GM23338 (cell line): ENCODE measurements at regions not wholly inside any gene's neighbourhood (a gene's known extent, or its start where the extent isn't known, plus 50 kb on each side); places are given as distances from the start of the nearest gene placed in this dataset.

ENCODE experiments used
- ATAC-seq: fragments of 200-7000 bp; cut with Tn5 transposase; 3 replicates; pipeline ENCODE4 v1.9.1; 2020
- DNase-seq: peaks from one replicate; pipeline ENCODE4 v3.0.0-alpha.2; 2015; ENCODE audit warnings: low spot score
- H2AFZ ChIP-seq: fragments of 200-600 bp; sonication (generic); 2 replicates; pipeline ENCODE4 v1.8.0; 2016; ENCODE audit warnings: antibody characterized with exemption, mild to moderate bottlenecking, moderate library complexity
- H3F3A ChIP-seq: fragments of 200-600 bp; sonication (generic); replicated peaks from 2 replicates; pipeline ENCODE4 v1.8.0; 2017; ENCODE audit warnings: antibody characterized with exemption, mixed run types, low read depth
- H3K27ac ChIP-seq: fragments of 200-600 bp; sonication (generic); 2 replicates; pipeline ENCODE4 v1.6.1; 2016; ENCODE audit warnings: low read depth
- H3K27me3 ChIP-seq: fragments of 200-600 bp; sonication (generic); 2 replicates; pipeline ENCODE4 v1.8.0; 2016; ENCODE audit warnings: mild to moderate bottlenecking, mixed run types, moderate library complexity; ENCODE audit not compliant: insufficient read depth
- H3K36me3 ChIP-seq: fragments of 200-600 bp; sonication (generic); 2 replicates; pipeline ENCODE4 v1.8.0; 2016; ENCODE audit warnings: mild to moderate bottlenecking; ENCODE audit not compliant: insufficient read depth
- H3K4me1 ChIP-seq: fragments of 200-600 bp; sonication (generic); 2 replicates; pipeline ENCODE4 v1.8.0; 2016; ENCODE audit warnings: mild to moderate bottlenecking, moderate library complexity; ENCODE audit not compliant: insufficient read depth
- H3K4me2 ChIP-seq: fragments of 200-600 bp; sonication (generic); 2 replicates; pipeline ENCODE4 v1.7.1; 2017; ENCODE audit warnings: mixed run types
- H3K4me3 ChIP-seq: fragments of 200-600 bp; sonication (generic); 2 replicates; pipeline ENCODE4 v1.6.1; 2016; ENCODE audit warnings: mixed run types
- H3K79me2 ChIP-seq: fragments of 200-600 bp; sonication (generic); replicated peaks from 2 replicates; pipeline ENCODE4 v1.8.0; 2017; ENCODE audit warnings: mild to moderate bottlenecking; ENCODE audit not compliant: insufficient read depth
- H3K9me2 ChIP-seq: fragments of 200-600 bp; sonication (generic); 2 replicates; pipeline ENCODE4 v1.8.0; 2017; ENCODE audit not compliant: insufficient read depth
- H4K20me1 ChIP-seq: fragments of 200-600 bp; sonication (generic); replicated peaks from 2 replicates; pipeline ENCODE4 v1.8.0; 2017; ENCODE audit warnings: mild to moderate bottlenecking; ENCODE audit not compliant: insufficient read depth
- H3K27ac Mint-ChIP-seq: 2 replicates; pipeline ENCODE4 v1.8.0; 2020; ENCODE audit warnings: inconsistent platforms, mild to moderate bottlenecking, moderate library complexity, mixed read lengths
- H3K27me3 Mint-ChIP-seq: 3 replicates; pipeline ENCODE4 v1.8.0; 2022; ENCODE audit warnings: low read depth, mild to moderate bottlenecking, moderate library complexity, mixed read lengths, inconsistent platforms; ENCODE audit not compliant: insufficient read depth, poor library complexity
- H3K36me3 Mint-ChIP-seq: 3 replicates; pipeline ENCODE4 v1.8.0; 2021; ENCODE audit warnings: low read depth, mild to moderate bottlenecking, inconsistent platforms, moderate library complexity, mixed read lengths
- H3K4me1 Mint-ChIP-seq: 3 replicates; pipeline ENCODE4 v1.8.0; 2020; ENCODE audit warnings: mild to moderate bottlenecking, inconsistent platforms, mixed read lengths
- H3K4me3 Mint-ChIP-seq: 3 replicates; pipeline ENCODE4 v1.8.0; 2021; ENCODE audit warnings: moderate library complexity, mild to moderate bottlenecking, inconsistent platforms, mixed read lengths
- H3K9me3 Mint-ChIP-seq: 3 replicates; pipeline ENCODE4 v1.8.0; 2020; ENCODE audit warnings: moderate library complexity, mild to moderate bottlenecking, inconsistent platforms, mixed read lengths
- CTCF ChIP-seq, 2 experiments: fragments of 200-600 bp in 1 of 2; sonication (generic) in 1 of 2; conservative IDR thresholded peaks; 2 replicates each; pipeline versions ENCODE4 v1.5.1 to v1.6.1; 2016 to 2017; ENCODE audit warnings: antibody characterized with exemption in 2 of 2, low read depth in 2 of 2, mild to moderate bottlenecking in 2 of 2, moderate library complexity in 1 of 2
- ETS1 ChIP-seq: IDR thresholded peaks from 2 replicates; pipeline ENCODE4 v1.6.1; 2016; ENCODE audit warnings: antibody characterized with exemption
- EZH2 ChIP-seq: fragments of 200-600 bp; sonication (generic); IDR thresholded peaks from one replicate; pipeline ENCODE4 v1.8.0; 2017; ENCODE audit warnings: antibody characterized with exemption, mild to moderate bottlenecking, low read depth; ENCODE audit not compliant: unreplicated experiment
- EZH2phosphoT487 ChIP-seq: fragments of 200-600 bp; sonication (generic); IDR thresholded peaks from one replicate; pipeline ENCODE4 v1.8.1; 2018; ENCODE audit warnings: antibody characterized with exemption; ENCODE audit not compliant: unreplicated experiment
- NANOG ChIP-seq: IDR thresholded peaks from 2 replicates; pipeline ENCODE4 v1.6.1; 2016; ENCODE audit warnings: antibody characterized with exemption, borderline replicate concordance
- POLR2AphosphoS5 ChIP-seq: IDR thresholded peaks from 2 replicates; pipeline ENCODE4 v1.6.1; 2016; ENCODE audit warnings: antibody characterized with exemption, low read depth
- REST ChIP-seq: IDR thresholded peaks from one replicate; pipeline ENCODE4 v1.6.1; 2018; ENCODE audit warnings: antibody characterized with exemption; ENCODE audit not compliant: unreplicated experiment
- STAT1 ChIP-seq: IDR thresholded peaks from one replicate; pipeline ENCODE4 v1.6.1; 2016; ENCODE audit warnings: antibody characterized with exemption; ENCODE audit not compliant: unreplicated experiment
- ZNF114 ChIP-seq: fragments of 250-450 bp; sonication (Bioruptor Pico); IDR thresholded peaks from 2 replicates; pipeline ENCODE4 v1.5.0; 2020; ENCODE audit warnings: mild to moderate bottlenecking, moderate library complexity
- ZNF331 ChIP-seq: fragments of 250-450 bp; sonication (Bioruptor Pico); IDR thresholded peaks from 2 replicates; pipeline ENCODE4 v1.5.0; 2020; ENCODE audit warnings: low read depth, mild to moderate bottlenecking, moderate library complexity

GRCh38 chr15:56788359-56788758 is 55.0 kb upstream of the ZNF280D start (continued):
- TF ChIP-seq STAT1: no peak

- H3K36me3 ChIP-seq: no peaks in the 10 kb centered on the region
- Mint-ChIP-seq H3K36me3 (no peaks in the 10 kb centered on the region; the same call in 2 of the 3 replicates), H3K4me3 (no peak overlapping the region), H3K4me1 (peaks cover 8% of the 10 kb centered on the region; the same call in 2 of the 3 replicates), H3K27ac (no peak overlapping the region), H3K9me3 (peaks cover 19% of the 10 kb centered on the region; the same call in 2 of the 3 replicates), H3K27me3 (no peaks in the 10 kb centered on the region)
- ATAC-seq: no peak
- H3K4me1 ChIP-seq: no peaks in the 10 kb centered on the region; the same call in 1 of the 2 replicates
- no peak overlapping the region for H3K4me3 ChIP-seq
- TF ChIP-seq CTCF (conservative IDR thresholded peaks at IDR 0.05; ENCODE audit: low read depth in 2 of 2) (no peak), NANOG (no peak), EZH2 (no peak), ZNF114 (no peak)
- no peak overlapping the region for H3K4me2 ChIP-seq
- 0 out of 2 replicates have a peak overlapping the region, but pooled peaks have one; percentile 5 for H2AFZ ChIP-seq
- DNase-seq: no peak
- no peak overlapping the region for H3K27ac ChIP-seq
- no peaks in the 10 kb centered on the region for H3K27me3 ChIP-seq
- H4K20me1 ChIP-seq: no peaks in the 10 kb centered on the region
- peaks cover 17% of the 10 kb centered on the region; the same call in 1 of the 2 replicates for H3K9me2 ChIP-seq
- no peaks in the 10 kb centered on the region for H3K79me2 ChIP-seq
- H3F3A ChIP-seq: no peaks in the 10 kb centered on the region
These were observed 53.7 kb upstream of the ZNF280D start for GRCh38 chr15:56786966-56787365.

GRCh38 chr15:56783857-56784661 is 50.8 kb upstream of the ZNF280D start:
- H3K4me3 ChIP-seq: no peak overlapping the region
- H3K4me2 ChIP-seq: no peak overlapping the region
- DNase-seq: no peak
- no peak overlapping the region for H3K4me3 Mint-ChIP-seq
- no peaks in the 10 kb centered on the region for H3K27me3 ChIP-seq
- peaks cover under 1% of the 10 kb centered on the region; the same call in 2 of the 3 replicates for H3K36me3 Mint-ChIP-seq
- H3F3A ChIP-seq: no peaks in the 10 kb centered on the region
- H3K9me3 Mint-ChIP-seq: peaks cover 11% of the 10 kb centered on the region; the same call in 2 of the 3 replicates
- no peak overlapping the region for H3K27ac Mint-ChIP-seq
- H3K4me1 Mint-ChIP-seq: peaks cover 8% of the 10 kb centered on the region; the same call in 2 of the 3 replicates
- H3K36me3 ChIP-seq: no peaks in the 10 kb centered on the region
- no peaks in the 10 kb centered on the region for H4K20me1 ChIP-seq
- H3K27me3 Mint-ChIP-seq: no peaks in the 10 kb centered on the region
- ATAC-seq: no peak
- no peaks in the 10 kb centered on the region; the same call in 1 of the 2 replicates for H3K4me1 ChIP-seq
- H3K79me2 ChIP-seq: no peaks in the 10 kb centered on the region
- peaks cover 26% of the 10 kb centered on the region; the same call in 1 of the 2 replicates for H3K9me2 ChIP-seq
- H3K27ac ChIP-seq: no peak overlapping the region
- H2AFZ ChIP-seq: no peak overlapping the region
- TF ChIP-seq EZH2phosphoT487: no peak
- TF ChIP-seq NANOG: no peak
- no peak for TF ChIP-seq ETS1
- TF ChIP-seq ZNF331 (CRISPR knock-in tag): no peak
- no peak for TF ChIP-seq POLR2AphosphoS5
- TF ChIP-seq REST: no peak
- no peak for TF ChIP-seq EZH2
- TF ChIP-seq ZNF114: no peak
